K562 (cell line): ENCODE measurements at regions not wholly inside any gene's neighbourhood (a gene's known extent, or its start where the extent isn't known, plus 50 kb on each side); places are given as distances from the start of the nearest gene placed in this dataset.
A peak's percentile ranks its signal among the peaks of the same experiment; 100 is the strongest.

Experiments
- EP400 ChIP-seq: fragments of 450-650 bp; IDR thresholded peaks from 2 replicates; pipeline ENCODE4 v1.6.1; 2017; ENCODE audit warnings: antibody characterized with exemption, mild to moderate bottlenecking, moderate library complexity
- KLF1 ChIP-seq: fragments of 450-650 bp; IDR thresholded peaks from 2 replicates; pipeline ENCODE4 v1.6.1; 2016; ENCODE audit warnings: missing genetic modification characterization, missing compliant biosample characterization
- KLF13 ChIP-seq: fragments of 450-650 bp; IDR thresholded peaks from 2 replicates; pipeline ENCODE4 v1.6.1; 2016; ENCODE audit warnings: missing genetic modification characterization, low read depth, mild to moderate bottlenecking, missing compliant biosample characterization, moderate library complexity, borderline replicate concordance
- MBD2 ChIP-seq: sonication (generic); IDR thresholded peaks from 2 replicates; pipeline ENCODE4 v1.6.1; 2016; ENCODE audit warnings: low read depth, borderline replicate concordance
- MTA3 ChIP-seq: fragments of 450-650 bp; formaldehyde crosslinking; IDR thresholded peaks from 2 replicates; pipeline ENCODE4 v1.6.1; 2017; ENCODE audit warnings: mild to moderate bottlenecking, borderline replicate concordance
- NFE2 ChIP-seq: IDR thresholded peaks from 2 replicates; pipeline ENCODE4 v1.6.1; 2014; ENCODE audit warnings: antibody characterized with exemption, low read depth
- NFIC ChIP-seq: fragments of 450-650 bp; IDR thresholded peaks from 2 replicates; pipeline ENCODE4 v1.6.1; 2017; ENCODE audit warnings: mild to moderate bottlenecking, inconsistent platforms
- NR4A1 ChIP-seq, 2 experiments: fragments of 250-450 bp in 1 of 2; fragments of 450-650 bp in 1 of 2; sonication (Bioruptor Pico) in 1 of 2; IDR thresholded peaks; 2 replicates each; pipeline versions ENCODE4 v1.4.0 to v1.6.1; 2016 to 2020; ENCODE audit warnings: mild to moderate bottlenecking in 2 of 2, missing compliant biosample characterization in 1 of 2, missing genetic modification characterization in 1 of 2, moderate library complexity in 1 of 2
- PTRF ChIP-seq: fragments of 450-650 bp; IDR thresholded peaks from 2 replicates; pipeline ENCODE4 v1.6.1; 2016; ENCODE audit warnings: mild to moderate bottlenecking, missing genetic modification characterization, missing compliant biosample characterization
- SNIP1 ChIP-seq: fragments of 450-650 bp; IDR thresholded peaks from 2 replicates; pipeline ENCODE4 v1.7.1; 2017; ENCODE audit warnings: low read depth, mild to moderate bottlenecking
- SP1 ChIP-seq: sonication (generic); formaldehyde crosslinking; IDR thresholded peaks from 2 replicates; pipeline ENCODE4 v1.8.1; 2022; ENCODE audit warnings: mild to moderate bottlenecking, missing genetic modification reagents
- ZKSCAN1 ChIP-seq: fragments of 150-350 bp; IDR thresholded peaks from 2 replicates; pipeline ENCODE4 v1.6.1; 2016; ENCODE audit warnings: low read depth, low read length
- ZNF146 ChIP-seq: IDR thresholded peaks from one replicate; pipeline ENCODE4 v1.6.1; 2018; ENCODE audit warnings: missing compliant biosample characterization; ENCODE audit not compliant: unreplicated experiment
- ZNF668 ChIP-seq: fragments of 250-450 bp; sonication (Bioruptor Pico); IDR thresholded peaks from 2 replicates; pipeline ENCODE4 v1.8.0; 2022; ENCODE audit warnings: mild to moderate bottlenecking, inconsistent platforms
- TF ChIP-seq, protein P1 (sequence below), 2 experiments: fragments of 450-650 bp; IDR thresholded peaks; 2 replicates each; pipeline ENCODE4 v1.6.1; 2018; ENCODE audit warnings: mild to moderate bottlenecking in 2 of 2, low read depth in 1 of 2; ENCODE audit not compliant: partially characterized antibody in 2 of 2
- TF ChIP-seq, protein P2 (sequence below): fragments of 450-650 bp; IDR thresholded peaks from 2 replicates; pipeline ENCODE4 v1.6.1; 2016; ENCODE audit warnings: mild to moderate bottlenecking
- TF ChIP-seq, protein P3 (sequence below): fragments of 450-650 bp; formaldehyde crosslinking; IDR thresholded peaks from 2 replicates; pipeline ENCODE4 v1.4.0; 2020; ENCODE audit warnings: mild to moderate bottlenecking, moderate library complexity
- TF ChIP-seq, protein P4 (sequence below): fragments of 450-650 bp; IDR thresholded peaks from 2 replicates; pipeline ENCODE4 v1.6.1; 2016

DNA sequence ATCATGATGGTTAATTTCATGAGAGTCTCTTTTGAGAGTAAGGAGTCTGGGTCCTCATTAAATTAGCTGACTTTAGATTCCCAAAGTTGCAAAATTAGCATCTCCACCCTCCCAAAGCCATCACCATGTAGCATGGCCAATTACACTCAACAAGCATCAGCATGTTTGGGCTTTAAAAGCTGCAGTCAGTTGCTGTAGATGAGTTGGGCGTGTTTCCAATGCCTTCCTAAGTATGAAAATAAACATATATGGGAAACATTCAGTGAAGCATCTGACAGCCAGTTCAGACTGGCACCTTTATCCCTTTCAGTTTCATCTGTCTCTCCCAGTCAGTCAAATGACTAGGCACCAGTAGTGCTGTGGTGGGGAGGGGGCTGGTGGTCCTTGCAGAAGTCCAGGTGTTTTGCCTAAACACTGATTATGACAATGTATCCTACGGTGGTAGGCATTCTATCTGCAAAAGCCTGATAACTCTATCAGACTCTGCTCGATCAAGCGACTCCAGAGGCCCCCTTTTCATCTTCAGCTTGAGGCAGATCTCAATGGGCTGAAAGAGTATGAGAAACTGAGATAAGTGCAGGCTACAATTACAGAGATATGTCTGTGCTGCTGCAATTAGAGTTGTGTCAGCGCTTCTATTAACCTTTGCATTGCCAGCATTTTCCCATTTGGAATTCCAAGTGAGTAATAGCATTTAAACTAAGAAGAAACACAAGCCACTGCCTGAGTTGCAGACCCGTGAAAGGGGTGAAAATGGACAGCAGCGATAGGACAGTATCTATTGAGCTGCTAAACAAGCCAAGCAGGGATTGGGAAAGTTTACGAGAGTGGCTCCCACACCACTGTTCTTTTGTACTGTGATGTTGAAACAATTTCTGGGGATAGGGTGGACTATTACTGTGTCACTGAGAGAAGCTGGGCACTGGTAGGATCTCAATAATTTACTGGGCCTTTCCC, 67.3 kb upstream of the SPOPL start (continued):
- TF ChIP-seq, protein P1, sequence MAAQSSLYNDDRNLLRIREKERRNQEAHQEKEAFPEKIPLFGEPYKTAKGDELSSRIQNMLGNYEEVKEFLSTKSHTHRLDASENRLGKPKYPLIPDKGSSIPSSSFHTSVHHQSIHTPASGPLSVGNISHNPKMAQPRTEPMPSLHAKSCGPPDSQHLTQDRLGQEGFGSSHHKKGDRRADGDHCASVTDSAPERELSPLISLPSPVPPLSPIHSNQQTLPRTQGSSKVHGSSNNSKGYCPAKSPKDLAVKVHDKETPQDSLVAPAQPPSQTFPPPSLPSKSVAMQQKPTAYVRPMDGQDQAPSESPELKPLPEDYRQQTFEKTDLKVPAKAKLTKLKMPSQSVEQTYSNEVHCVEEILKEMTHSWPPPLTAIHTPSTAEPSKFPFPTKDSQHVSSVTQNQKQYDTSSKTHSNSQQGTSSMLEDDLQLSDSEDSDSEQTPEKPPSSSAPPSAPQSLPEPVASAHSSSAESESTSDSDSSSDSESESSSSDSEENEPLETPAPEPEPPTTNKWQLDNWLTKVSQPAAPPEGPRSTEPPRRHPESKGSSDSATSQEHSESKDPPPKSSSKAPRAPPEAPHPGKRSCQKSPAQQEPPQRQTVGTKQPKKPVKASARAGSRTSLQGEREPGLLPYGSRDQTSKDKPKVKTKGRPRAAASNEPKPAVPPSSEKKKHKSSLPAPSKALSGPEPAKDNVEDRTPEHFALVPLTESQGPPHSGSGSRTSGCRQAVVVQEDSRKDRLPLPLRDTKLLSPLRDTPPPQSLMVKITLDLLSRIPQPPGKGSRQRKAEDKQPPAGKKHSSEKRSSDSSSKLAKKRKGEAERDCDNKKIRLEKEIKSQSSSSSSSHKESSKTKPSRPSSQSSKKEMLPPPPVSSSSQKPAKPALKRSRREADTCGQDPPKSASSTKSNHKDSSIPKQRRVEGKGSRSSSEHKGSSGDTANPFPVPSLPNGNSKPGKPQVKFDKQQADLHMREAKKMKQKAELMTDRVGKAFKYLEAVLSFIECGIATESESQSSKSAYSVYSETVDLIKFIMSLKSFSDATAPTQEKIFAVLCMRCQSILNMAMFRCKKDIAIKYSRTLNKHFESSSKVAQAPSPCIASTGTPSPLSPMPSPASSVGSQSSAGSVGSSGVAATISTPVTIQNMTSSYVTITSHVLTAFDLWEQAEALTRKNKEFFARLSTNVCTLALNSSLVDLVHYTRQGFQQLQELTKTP (IDR thresholded peaks at IDR 0.05; ENCODE audit: low read depth in 1 of 2, partially characterized antibody in 2 of 2) = no peak
- TF ChIP-seq MBD2 = no peak
- TF ChIP-seq KLF1 (tag) = no peak
- TF ChIP-seq, protein P2, sequence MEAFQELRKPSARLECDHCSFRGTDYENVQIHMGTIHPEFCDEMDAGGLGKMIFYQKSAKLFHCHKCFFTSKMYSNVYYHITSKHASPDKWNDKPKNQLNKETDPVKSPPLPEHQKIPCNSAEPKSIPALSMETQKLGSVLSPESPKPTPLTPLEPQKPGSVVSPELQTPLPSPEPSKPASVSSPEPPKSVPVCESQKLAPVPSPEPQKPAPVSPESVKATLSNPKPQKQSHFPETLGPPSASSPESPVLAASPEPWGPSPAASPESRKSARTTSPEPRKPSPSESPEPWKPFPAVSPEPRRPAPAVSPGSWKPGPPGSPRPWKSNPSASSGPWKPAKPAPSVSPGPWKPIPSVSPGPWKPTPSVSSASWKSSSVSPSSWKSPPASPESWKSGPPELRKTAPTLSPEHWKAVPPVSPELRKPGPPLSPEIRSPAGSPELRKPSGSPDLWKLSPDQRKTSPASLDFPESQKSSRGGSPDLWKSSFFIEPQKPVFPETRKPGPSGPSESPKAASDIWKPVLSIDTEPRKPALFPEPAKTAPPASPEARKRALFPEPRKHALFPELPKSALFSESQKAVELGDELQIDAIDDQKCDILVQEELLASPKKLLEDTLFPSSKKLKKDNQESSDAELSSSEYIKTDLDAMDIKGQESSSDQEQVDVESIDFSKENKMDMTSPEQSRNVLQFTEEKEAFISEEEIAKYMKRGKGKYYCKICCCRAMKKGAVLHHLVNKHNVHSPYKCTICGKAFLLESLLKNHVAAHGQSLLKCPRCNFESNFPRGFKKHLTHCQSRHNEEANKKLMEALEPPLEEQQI = 0 out of 2 replicates have a peak, but pooled peaks have one; percentile 23
- TF ChIP-seq, protein P3, sequence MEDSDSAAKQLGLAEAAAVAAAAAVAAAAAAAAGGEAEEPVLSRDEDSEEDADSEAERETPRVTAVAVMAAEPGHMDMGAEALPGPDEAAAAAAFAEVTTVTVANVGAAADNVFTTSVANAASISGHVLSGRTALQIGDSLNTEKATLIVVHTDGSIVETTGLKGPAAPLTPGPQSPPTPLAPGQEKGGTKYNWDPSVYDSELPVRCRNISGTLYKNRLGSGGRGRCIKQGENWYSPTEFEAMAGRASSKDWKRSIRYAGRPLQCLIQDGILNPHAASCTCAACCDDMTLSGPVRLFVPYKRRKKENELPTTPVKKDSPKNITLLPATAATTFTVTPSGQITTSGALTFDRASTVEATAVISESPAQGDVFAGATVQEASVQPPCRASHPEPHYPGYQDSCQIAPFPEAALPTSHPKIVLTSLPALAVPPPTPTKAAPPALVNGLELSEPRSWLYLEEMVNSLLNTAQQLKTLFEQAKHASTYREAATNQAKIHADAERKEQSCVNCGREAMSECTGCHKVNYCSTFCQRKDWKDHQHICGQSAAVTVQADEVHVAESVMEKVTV (CRISPR knock-in tag) = no peak
- no peak for TF ChIP-seq ZNF146 (CRISPR knock-in tag)
- TF ChIP-seq, protein P4, sequence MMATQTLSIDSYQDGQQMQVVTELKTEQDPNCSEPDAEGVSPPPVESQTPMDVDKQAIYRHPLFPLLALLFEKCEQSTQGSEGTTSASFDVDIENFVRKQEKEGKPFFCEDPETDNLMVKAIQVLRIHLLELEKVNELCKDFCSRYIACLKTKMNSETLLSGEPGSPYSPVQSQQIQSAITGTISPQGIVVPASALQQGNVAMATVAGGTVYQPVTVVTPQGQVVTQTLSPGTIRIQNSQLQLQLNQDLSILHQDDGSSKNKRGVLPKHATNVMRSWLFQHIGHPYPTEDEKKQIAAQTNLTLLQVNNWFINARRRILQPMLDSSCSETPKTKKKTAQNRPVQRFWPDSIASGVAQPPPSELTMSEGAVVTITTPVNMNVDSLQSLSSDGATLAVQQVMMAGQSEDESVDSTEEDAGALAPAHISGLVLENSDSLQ = peak; percentile 78
- no peak for TF ChIP-seq MTA3
- no peak for TF ChIP-seq EP400
- peak; percentile 50; the same call in 1 of the 2 replicates for TF ChIP-seq NFIC
- no peak for TF ChIP-seq SP1 (CRISPR knock-in tag)
- no peak for TF ChIP-seq NR4A1 (CRISPR knock-in tag; IDR thresholded peaks at IDR 0.05)
- TF ChIP-seq NR4A1 (tag; IDR thresholded peaks at IDR 0.05) = no peak
- no peak for TF ChIP-seq ZNF668 (CRISPR knock-in tag)
- no peak for TF ChIP-seq ZKSCAN1
- 0 out of 2 replicates have a peak, but pooled peaks have one; percentile 41 for TF ChIP-seq NFE2
- no peak for TF ChIP-seq PTRF (tag)
- TF ChIP-seq KLF13 (tag) = no peak
- no peak for TF ChIP-seq SNIP1
